Neural cell (in vitro differentiated cells): ENCODE measurements at regions not wholly inside any gene's neighbourhood (a gene's known extent, or its start where the extent isn't known, plus 50 kb on each side); places are given as distances from the start of the nearest gene placed in this dataset.

Experiments used
- H2AFZ ChIP-seq: fragments of 200-600, 300-800 bp; sonication (generic), shearing (Covaris generic); 2 replicates; pipeline ENCODE4 v1.6.0; 2014; ENCODE audit warnings: low read depth, mild to moderate bottlenecking, antibody characterized with exemption, low read length, moderate library complexity
- H3F3A ChIP-seq: fragments of 200-600 bp; shearing (Covaris generic); 2 replicates; pipeline ENCODE4 v1.6.1; 2016; ENCODE audit warnings: mild to moderate bottlenecking, moderate library complexity, mixed read lengths, antibody characterized with exemption, low read length; ENCODE audit not compliant: insufficient read depth, poor library complexity, severe bottlenecking
- H3K27ac ChIP-seq: fragments of 200-600, 300-800 bp; sonication (generic), shearing (Covaris generic); 2 replicates; pipeline ENCODE4 v1.5.1; 2014; ENCODE audit warnings: mild to moderate bottlenecking, low read length, moderate library complexity
- H3K27me3 ChIP-seq: fragments of 300-800, 200-600 bp; sonication (generic), shearing (Covaris generic); 2 replicates; pipeline ENCODE4 v1.6.0; 2014; ENCODE audit warnings: mild to moderate bottlenecking, low read depth, low read length, moderate library complexity; ENCODE audit not compliant: insufficient read depth
- H3K36me3 ChIP-seq: fragments of 300-800, 200-600 bp; sonication (generic), shearing (Covaris generic); 2 replicates; pipeline ENCODE4 v1.5.1; 2014; ENCODE audit warnings: mild to moderate bottlenecking, antibody characterized with exemption, low read length, moderate library complexity; ENCODE audit not compliant: insufficient read depth
- H3K4me2 ChIP-seq: fragments of 300-800, 200-600 bp; sonication (generic), shearing (Covaris generic); 2 replicates; pipeline ENCODE4 v1.6.0; 2014; ENCODE audit warnings: mild to moderate bottlenecking, low read length
- H3K4me3 ChIP-seq: fragments of 300-800, 200-600 bp; sonication (generic), shearing (Covaris generic); 2 replicates; pipeline ENCODE4 v1.5.1; 2014; ENCODE audit warnings: mild to moderate bottlenecking, low read length, moderate library complexity
- H3K79me2 ChIP-seq: fragments of 200-600 bp; shearing (Covaris generic); replicated peaks from 2 replicates; pipeline ENCODE4 v1.6.0; 2014; ENCODE audit warnings: mild to moderate bottlenecking, low read length, moderate library complexity; ENCODE audit not compliant: insufficient read depth
- H3K9ac ChIP-seq: fragments of 300-800, 200-600 bp; sonication (generic), shearing (Covaris generic); 2 replicates; pipeline ENCODE4 v1.6.1; 2016; ENCODE audit warnings: mild to moderate bottlenecking, low read length, mixed read lengths
- H3K9me2 ChIP-seq: fragments of 200-600 bp; shearing (Covaris generic); 2 replicates; pipeline ENCODE4 v1.6.1; 2016; ENCODE audit warnings: mild to moderate bottlenecking, low read length, mixed read lengths; ENCODE audit not compliant: insufficient read depth
- H3K9me3 ChIP-seq: fragments of 200-600, 300-800 bp; sonication (generic), shearing (Covaris generic); 2 replicates; pipeline ENCODE4 v1.6.1; 2016; ENCODE audit warnings: mild to moderate bottlenecking, mixed run types, low read length, moderate library complexity, mixed read lengths
- H4K20me1 ChIP-seq: fragments of 200-600 bp; shearing (Covaris generic); 2 replicates; pipeline ENCODE4 v1.6.1; 2016; ENCODE audit warnings: mild to moderate bottlenecking, mixed run types; ENCODE audit not compliant: insufficient read depth
- CTCF ChIP-seq: fragments of 450-650 bp; IDR thresholded peaks from 2 replicates; pipeline ENCODE4 v1.5.1; 2014; ENCODE audit warnings: antibody characterized with exemption, mild to moderate bottlenecking, moderate library complexity; ENCODE audit not compliant: poor library complexity, severe bottlenecking
- EP300 ChIP-seq: fragments of 450-650 bp; conservative IDR thresholded peaks from 2 replicates; pipeline ENCODE4 v1.6.1; 2014; ENCODE audit warnings: antibody characterized with exemption, mild to moderate bottlenecking, moderate library complexity; ENCODE audit not compliant: poor library complexity, severe bottlenecking
- EZH2 ChIP-seq: fragments of 200-600, 300-800 bp; shearing (Covaris generic), sonication (generic); IDR thresholded peaks from 2 replicates; pipeline ENCODE4 v1.6.1; 2014; ENCODE audit warnings: antibody characterized with exemption, low read length, borderline replicate concordance, mild to moderate bottlenecking; ENCODE audit not compliant: insufficient read depth, poor library complexity, severe bottlenecking
- MXI1 ChIP-seq: fragments of 450-650 bp; conservative IDR thresholded peaks from 2 replicates; pipeline ENCODE4 v1.6.1; 2014; ENCODE audit warnings: antibody characterized with exemption, mild to moderate bottlenecking; ENCODE audit not compliant: poor library complexity, severe bottlenecking
- POLR2AphosphoS5 ChIP-seq: IDR thresholded peaks from 2 replicates; pipeline ENCODE4 v1.6.1; 2012
- RAD21 ChIP-seq: fragments of 450-650 bp; conservative IDR thresholded peaks from 2 replicates; pipeline ENCODE4 v1.6.1; 2014; ENCODE audit warnings: antibody characterized with exemption, mild to moderate bottlenecking, moderate library complexity
- REST ChIP-seq: IDR thresholded peaks from 2 replicates; pipeline ENCODE4 v1.6.1; 2012; ENCODE audit warnings: borderline replicate concordance
- SMC3 ChIP-seq: fragments of 450-650 bp; conservative IDR thresholded peaks from 2 replicates; pipeline ENCODE4 v1.6.1; 2014; ENCODE audit warnings: antibody characterized with exemption, mild to moderate bottlenecking, moderate library complexity; ENCODE audit not compliant: poor library complexity
- TAF1 ChIP-seq: IDR thresholded peaks from 2 replicates; pipeline ENCODE4 v1.6.1; 2012; ENCODE audit warnings: low read depth

- Histone ChIP-seq H3F3A (no peaks in the 10 kb centered on the region), H4K20me1 (no peaks in the 10 kb centered on the region)
Measured at GRCh38 chr3:115348412-115348811, 201.3 kb upstream of the ZBTB20 start.

GRCh38 chr3:115348951-115349745 is 202.1 kb upstream of the ZBTB20 start:
- no peak overlapping the region for H3K4me2 ChIP-seq
- no peak overlapping the region for H3K9ac ChIP-seq
- H3K4me3 ChIP-seq: no peak overlapping the region
- H3K79me2 ChIP-seq: no peaks in the 10 kb centered on the region
- no peaks in the 10 kb centered on the region for H3K9me2 ChIP-seq
- no peaks in the 10 kb centered on the region for H3K36me3 ChIP-seq
- H4K20me1 ChIP-seq: no peaks in the 10 kb centered on the region
- no peaks in the 10 kb centered on the region for H3F3A ChIP-seq
- no peak overlapping the region for H2AFZ ChIP-seq
- no peak overlapping the region for H3K27ac ChIP-seq
- H3K9me3 ChIP-seq: no peaks in the 10 kb centered on the region
- no peaks in the 10 kb centered on the region for H3K27me3 ChIP-seq
- no peak for TF ChIP-seq CTCF
- TF ChIP-seq EP300: no peak
- TF ChIP-seq EZH2: no peak
- no peak for TF ChIP-seq RAD21
- TF ChIP-seq SMC3: no peak
- TF ChIP-seq POLR2AphosphoS5: no peak
- no peak for TF ChIP-seq TAF1

More at GRCh38 chr3:115348412-115348811, 201.3 kb upstream of the ZBTB20 start:
- Histone ChIP-seq H3K9ac (no peak overlapping the region), H2AFZ (no peak overlapping the region), H3K4me2 (no peak overlapping the region), H3K9me3 (no peaks in the 10 kb centered on the region), H3K9me2 (no peaks in the 10 kb centered on the region), H3K79me2 (no peaks in the 10 kb centered on the region), H3K27ac (no peak overlapping the region), H3K4me3 (no peak overlapping the region), H3K36me3 (no peaks in the 10 kb centered on the region), H3K27me3 (no peaks in the 10 kb centered on the region)
- TF ChIP-seq EZH2 (no peak), RAD21 (no peak), EP300 (no peak), SMC3 (no peak), REST (no peak), MXI1 (no peak), TAF1 (no peak), POLR2AphosphoS5 (no peak), CTCF (no peak)
